Heart left ventricle (tissue), 13 donors: ENCODE measurements at regions not wholly inside any gene's neighbourhood (a gene's known extent, or its start where the extent isn't known, plus 50 kb on each side); places are given as distances from the start of the nearest gene placed in this dataset.

Experiments
- POLR2A ChIP-seq, 2 donors: fragments of 450-650 bp; IDR thresholded peaks; one replicate each; pipeline ENCODE4 v1.6.1; 2017; ENCODE audit warnings: antibody characterized with exemption in 2 of 2, mild to moderate bottlenecking in 2 of 2, moderate library complexity in 2 of 2
- TF ChIP-seq, protein P1 (sequence below), 12 donors: fragments of 200-600 bp; sonication (generic) in 4 of 12; IDR thresholded peaks; one replicate each; pipeline versions ENCODE4 v1.5.0 to v1.8.0; 2018 to 2022; ENCODE audit warnings: antibody characterized with exemption in 12 of 12, mild to moderate bottlenecking in 5 of 12
- donor health status: ischemic (EF 13 %, LVEDD 7.1; RV severe dilation, severe dysfunction).
- donor health status: DM: no; HTN: yes; CAD: no.
- donor health status: DM: no; HTN: no; CAD: no.
- donor health status: ischemic (EF 25% LVEDD 6.9; RV normal size, moderate dysfunction).
- donor health status: ischemic (EF 25% LVEDD 5.7; RV mildly dilated, moderate dysfunction).
- donor health status: ischemic (EF 35%, LVEDD 5.7; RV mildly dilated, moderate dysfunction).
- donor health status: nonischemic (EF 11% LVEDD 7.7; RV severe dilation, severe dysfunction).
- donor health status: DM: yes; HTN: yes; CAD: no.
- donor health status: PGD.
- donor health status: ischemic (EF 29% LVEDD 5.4; RV normal size, mild dysfunction).
- donor health status: nonischemic (EF 23%, LVEDD 6.1; RV moderate dilation, normal function).

DNA sequence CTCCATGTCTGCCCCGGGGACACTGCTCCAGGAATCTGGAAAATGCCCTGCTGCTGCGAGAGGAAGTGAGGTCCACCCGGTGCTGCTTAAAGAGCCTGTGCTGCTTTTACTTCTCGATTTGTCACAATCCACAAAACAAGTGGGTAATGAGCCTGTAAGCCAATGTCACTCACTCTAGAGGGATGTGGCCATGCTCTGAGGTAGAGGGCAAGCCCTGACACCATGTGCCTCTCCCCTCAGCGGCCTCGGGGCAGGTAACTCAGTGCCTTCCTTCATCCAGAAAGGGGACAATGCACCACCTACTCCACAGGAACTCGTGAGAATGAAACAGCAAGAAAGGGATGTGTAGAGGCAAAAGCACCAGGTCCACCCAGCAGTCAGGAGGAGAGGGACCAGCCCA lies 106.2 kb downstream of the TUBA3C start:
- TF ChIP-seq, protein P1, sequence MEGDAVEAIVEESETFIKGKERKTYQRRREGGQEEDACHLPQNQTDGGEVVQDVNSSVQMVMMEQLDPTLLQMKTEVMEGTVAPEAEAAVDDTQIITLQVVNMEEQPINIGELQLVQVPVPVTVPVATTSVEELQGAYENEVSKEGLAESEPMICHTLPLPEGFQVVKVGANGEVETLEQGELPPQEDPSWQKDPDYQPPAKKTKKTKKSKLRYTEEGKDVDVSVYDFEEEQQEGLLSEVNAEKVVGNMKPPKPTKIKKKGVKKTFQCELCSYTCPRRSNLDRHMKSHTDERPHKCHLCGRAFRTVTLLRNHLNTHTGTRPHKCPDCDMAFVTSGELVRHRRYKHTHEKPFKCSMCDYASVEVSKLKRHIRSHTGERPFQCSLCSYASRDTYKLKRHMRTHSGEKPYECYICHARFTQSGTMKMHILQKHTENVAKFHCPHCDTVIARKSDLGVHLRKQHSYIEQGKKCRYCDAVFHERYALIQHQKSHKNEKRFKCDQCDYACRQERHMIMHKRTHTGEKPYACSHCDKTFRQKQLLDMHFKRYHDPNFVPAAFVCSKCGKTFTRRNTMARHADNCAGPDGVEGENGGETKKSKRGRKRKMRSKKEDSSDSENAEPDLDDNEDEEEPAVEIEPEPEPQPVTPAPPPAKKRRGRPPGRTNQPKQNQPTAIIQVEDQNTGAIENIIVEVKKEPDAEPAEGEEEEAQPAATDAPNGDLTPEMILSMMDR (IDR thresholded peaks at IDR 0.05) = no peak
- TF ChIP-seq POLR2A (IDR thresholded peaks at IDR 0.05) = no peak
